ENCODE measurements at regions not wholly inside any gene's neighbourhood (a gene's known extent, or its start where the extent isn't known, plus 50 kb on each side); places are given as distances from the start of the nearest gene placed in this dataset.

GRCh38 chr10:128710098-128710797 is 584.0 kb upstream of the MKI67 start:
- TF ChIP-seq CTCF (IDR thresholded peaks at IDR 0.05; ENCODE audit: low read depth, low read length, missing input control), result no peak
- TF ChIP-seq HNF4A (conservative IDR thresholded peaks at IDR 0.05), result no peak
- TF ChIP-seq, protein P1, sequence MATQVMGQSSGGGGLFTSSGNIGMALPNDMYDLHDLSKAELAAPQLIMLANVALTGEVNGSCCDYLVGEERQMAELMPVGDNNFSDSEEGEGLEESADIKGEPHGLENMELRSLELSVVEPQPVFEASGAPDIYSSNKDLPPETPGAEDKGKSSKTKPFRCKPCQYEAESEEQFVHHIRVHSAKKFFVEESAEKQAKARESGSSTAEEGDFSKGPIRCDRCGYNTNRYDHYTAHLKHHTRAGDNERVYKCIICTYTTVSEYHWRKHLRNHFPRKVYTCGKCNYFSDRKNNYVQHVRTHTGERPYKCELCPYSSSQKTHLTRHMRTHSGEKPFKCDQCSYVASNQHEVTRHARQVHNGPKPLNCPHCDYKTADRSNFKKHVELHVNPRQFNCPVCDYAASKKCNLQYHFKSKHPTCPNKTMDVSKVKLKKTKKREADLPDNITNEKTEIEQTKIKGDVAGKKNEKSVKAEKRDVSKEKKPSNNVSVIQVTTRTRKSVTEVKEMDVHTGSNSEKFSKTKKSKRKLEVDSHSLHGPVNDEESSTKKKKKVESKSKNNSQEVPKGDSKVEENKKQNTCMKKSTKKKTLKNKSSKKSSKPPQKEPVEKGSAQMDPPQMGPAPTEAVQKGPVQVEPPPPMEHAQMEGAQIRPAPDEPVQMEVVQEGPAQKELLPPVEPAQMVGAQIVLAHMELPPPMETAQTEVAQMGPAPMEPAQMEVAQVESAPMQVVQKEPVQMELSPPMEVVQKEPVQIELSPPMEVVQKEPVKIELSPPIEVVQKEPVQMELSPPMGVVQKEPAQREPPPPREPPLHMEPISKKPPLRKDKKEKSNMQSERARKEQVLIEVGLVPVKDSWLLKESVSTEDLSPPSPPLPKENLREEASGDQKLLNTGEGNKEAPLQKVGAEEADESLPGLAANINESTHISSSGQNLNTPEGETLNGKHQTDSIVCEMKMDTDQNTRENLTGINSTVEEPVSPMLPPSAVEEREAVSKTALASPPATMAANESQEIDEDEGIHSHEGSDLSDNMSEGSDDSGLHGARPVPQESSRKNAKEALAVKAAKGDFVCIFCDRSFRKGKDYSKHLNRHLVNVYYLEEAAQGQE (IDR thresholded peaks at IDR 0.05), result no peak
- no peak for TF ChIP-seq HNF4G (IDR thresholded peaks at IDR 0.05)
- TF ChIP-seq NR2F2 (IDR thresholded peaks at IDR 0.05), result no peak
- no peak for TF ChIP-seq GABPA (IDR thresholded peaks at IDR 0.05 in 1 of 2, conservative IDR thresholded peaks at IDR 0.05 in 1 of 2)

All from liver (tissue), 3 donors.